GM19351 (cell line): ENCODE measurements at regions not wholly inside any gene's neighbourhood (a gene's known extent, or its start where the extent isn't known, plus 50 kb on each side); places are given as distances from the start of the nearest gene placed in this dataset.

Source experiments
- ATAC-seq: cut with Tn5 transposase; IDR thresholded peaks from one replicate; pipeline ENCODE4 v1.9.1; 2021; ENCODE audit warnings: mild to moderate bottlenecking, moderate library complexity; ENCODE audit not compliant: unreplicated experiment

- ATAC-seq: no peak
Observed at GRCh38 chr6:23199541-23199940, 630.2 kb downstream of the HDGFL1 start.

GRCh38 chr6:23200946-23201345 is 631.6 kb downstream of the HDGFL1 start:
- ATAC-seq: no peak

- no peak for ATAC-seq
Observed at GRCh38 chr6:23202207-23202606, 632.8 kb downstream of the HDGFL1 start.

GRCh38 chr6:23212398-23212797 is 643.0 kb downstream of the HDGFL1 start:
- ATAC-seq: no peak

- ATAC-seq: no peak
Observed at GRCh38 chr6:23213193-23213592, 643.8 kb downstream of the HDGFL1 start.

GRCh38 chr6:23213651-23214050 is 644.3 kb downstream of the HDGFL1 start:
- no peak for ATAC-seq

- ATAC-seq: no peak
Observed at GRCh38 chr6:23218751-23219150, 649.4 kb downstream of the HDGFL1 start.

- no peak for ATAC-seq
Observed at GRCh38 chr6:23222724-23223123, 653.4 kb downstream of the HDGFL1 start.

DNA sequence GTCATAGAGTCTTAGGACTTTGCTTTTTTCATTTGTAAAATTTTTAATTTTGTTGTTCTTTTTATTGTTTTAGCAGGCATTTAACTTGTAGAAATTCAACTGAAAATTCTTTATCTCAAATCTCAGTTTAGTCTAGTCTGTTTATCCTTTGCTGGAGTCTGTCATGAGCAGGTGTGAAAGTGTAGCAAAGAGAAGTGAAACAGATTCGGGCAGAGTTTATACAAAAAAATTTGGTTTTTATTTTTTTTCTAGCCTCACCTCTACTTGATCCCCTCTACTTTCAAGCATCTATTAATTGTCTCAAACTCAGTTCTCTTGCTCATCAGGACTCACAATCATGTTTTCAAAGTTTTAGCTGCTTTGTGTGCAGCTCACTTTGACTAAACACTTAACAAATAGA is 655.2 kb downstream of the HDGFL1 start:
- ATAC-seq: no peak

DNA sequence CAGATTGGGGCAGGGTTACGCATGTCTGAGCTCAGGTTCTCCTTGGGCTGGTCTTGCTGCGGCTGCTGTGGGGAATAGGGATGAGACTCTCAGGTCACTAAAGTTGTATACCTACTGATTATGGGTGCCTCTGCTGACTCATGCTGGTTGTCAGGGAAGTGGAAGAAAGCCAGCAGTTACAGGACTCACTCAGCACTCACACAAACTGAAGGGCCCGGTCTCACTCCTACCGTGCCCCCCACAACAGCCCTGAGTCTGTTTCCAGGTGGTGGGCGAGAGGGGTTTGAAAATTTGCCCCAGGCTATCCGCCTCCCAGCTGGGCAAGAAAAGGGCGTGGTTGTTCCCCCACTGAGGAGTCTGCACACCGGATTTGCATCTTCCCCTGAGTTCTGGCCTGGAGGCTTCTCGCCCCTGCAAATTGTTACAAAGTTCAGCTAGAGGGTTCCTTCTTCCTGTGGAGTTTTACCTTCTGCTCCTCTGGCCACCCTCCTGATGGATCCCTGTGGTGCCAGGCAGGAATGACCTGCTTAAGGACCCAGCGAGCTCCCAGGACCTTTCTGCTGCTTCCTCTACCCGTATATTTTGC is 659.2 kb downstream of the HDGFL1 start:
- no peak for ATAC-seq

- ATAC-seq: no peak
Observed at GRCh38 chr6:23243854-23244253, 674.5 kb downstream of the HDGFL1 start.

GRCh38 chr6:23244300-23244699 is 674.9 kb downstream of the HDGFL1 start:
- no peak for ATAC-seq

DNA sequence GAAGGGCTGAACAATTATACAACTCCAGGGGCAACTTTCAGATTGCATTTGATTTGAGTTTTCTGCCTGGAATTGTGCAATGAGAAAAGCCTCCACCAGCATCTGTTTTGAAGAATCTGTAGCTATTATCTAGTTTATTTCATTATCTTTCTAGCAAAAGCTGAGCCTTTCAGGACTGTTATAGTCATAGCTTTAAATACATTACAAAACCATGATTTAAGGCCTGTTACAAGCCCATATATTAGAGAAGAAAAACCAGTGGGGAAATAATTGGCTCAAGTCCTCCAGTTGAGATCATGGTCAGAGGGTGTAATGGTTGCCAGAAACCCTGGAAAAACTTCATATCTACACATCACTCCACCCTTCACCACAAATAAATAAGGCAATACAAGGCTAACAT is 676.2 kb downstream of the HDGFL1 start:
- no peak for ATAC-seq

DNA sequence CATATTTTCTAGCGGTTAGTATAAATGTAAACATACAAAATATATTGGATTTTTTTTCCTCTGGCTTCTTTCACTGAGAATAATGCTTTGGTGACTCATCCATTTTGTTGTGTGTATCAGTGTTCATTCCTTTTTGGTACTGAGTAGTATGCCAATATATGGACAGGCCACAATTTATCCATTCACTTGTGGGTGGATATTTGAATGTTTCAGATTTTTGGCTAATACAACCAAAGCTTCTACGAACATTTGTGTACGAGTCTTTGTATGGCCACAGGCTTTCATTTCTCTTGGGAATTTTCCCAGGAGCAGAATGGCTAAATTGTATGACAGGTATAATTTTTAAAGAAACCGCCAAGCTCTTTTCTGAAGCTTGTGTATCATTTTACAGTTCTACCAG is 677.5 kb downstream of the HDGFL1 start:
- no peak for ATAC-seq

- ATAC-seq: no peak
Observed at GRCh38 chr6:23250556-23250955, 681.2 kb downstream of the HDGFL1 start.

DNA sequence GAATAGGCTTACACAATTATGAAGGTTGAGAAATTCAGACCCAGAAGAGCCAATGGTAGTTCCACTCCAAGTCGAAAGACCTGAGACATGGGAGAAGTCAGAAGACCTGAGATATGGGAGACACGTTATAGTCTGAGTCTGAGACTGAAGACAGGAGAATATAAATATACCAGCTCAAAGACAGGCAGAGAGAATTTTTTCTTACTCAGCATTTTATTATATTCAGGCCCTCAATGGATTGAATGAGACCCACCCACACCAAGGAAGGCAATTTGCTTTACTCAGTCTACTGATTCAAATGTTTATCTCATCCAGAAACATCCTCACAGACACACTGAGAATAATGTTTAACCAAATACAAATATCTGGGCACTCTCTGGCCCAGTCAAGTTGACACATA is 693.5 kb downstream of the HDGFL1 start:
- no peak for ATAC-seq

- ATAC-seq: no peak
Observed at GRCh38 chr6:23265270-23265669, 695.9 kb downstream of the HDGFL1 start.

- no peak for ATAC-seq
Observed at GRCh38 chr6:23266536-23266935, 697.2 kb downstream of the HDGFL1 start.

- ATAC-seq: no peak
Observed at GRCh38 chr6:23267651-23268050, 698.3 kb downstream of the HDGFL1 start.

GRCh38 chr6:23268348-23268747 is 699.0 kb downstream of the HDGFL1 start:
- no peak for ATAC-seq

DNA sequence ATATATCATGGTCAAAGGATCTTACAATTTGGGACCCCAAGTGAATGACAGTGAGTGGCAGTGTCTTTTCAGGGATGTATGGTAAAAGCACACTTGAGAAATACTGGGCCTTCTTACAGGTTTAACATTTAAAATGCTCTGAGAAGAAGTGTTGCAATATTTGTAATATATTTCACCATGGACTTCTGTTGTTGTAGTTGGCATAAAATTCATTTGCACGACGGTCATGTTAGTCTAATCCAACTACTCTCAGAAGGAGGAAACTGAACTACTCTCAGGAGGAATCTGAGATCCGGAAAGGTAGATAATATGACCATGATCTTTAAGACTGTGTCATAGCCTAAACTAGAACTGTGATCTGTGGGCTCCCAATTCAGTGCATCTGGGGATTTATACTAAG is 700.1 kb downstream of the HDGFL1 start:
- no peak for ATAC-seq

GRCh38 chr6:23272536-23272935 is 703.2 kb downstream of the HDGFL1 start:
- ATAC-seq: no peak

- no peak for ATAC-seq
Observed at GRCh38 chr6:23277521-23278179, 708.3 kb downstream of the HDGFL1 start.
